HUES64 (cell line): ENCODE measurements at regions not wholly inside any gene's neighbourhood (a gene's known extent, or its start where the extent isn't known, plus 50 kb on each side); places are given as distances from the start of the nearest gene placed in this dataset.

Source experiments
- H3K27ac ChIP-seq: 2 replicates; pipeline ENCODE4 v1.7.0; 2013; ENCODE audit warnings: low read depth, low read length, inconsistent platforms
- H3K27me3 ChIP-seq: 2 replicates; pipeline ENCODE4 v1.6.1; 2013; ENCODE audit warnings: mild to moderate bottlenecking, low read length; ENCODE audit not compliant: insufficient read depth
- H3K36me3 ChIP-seq: 2 replicates; pipeline ENCODE4 v1.6.1; 2013; ENCODE audit warnings: mild to moderate bottlenecking, low read length; ENCODE audit not compliant: insufficient read depth
- H3K4me1 ChIP-seq: 2 replicates; pipeline ENCODE4 v1.6.1; 2013; ENCODE audit warnings: mild to moderate bottlenecking, low read length, moderate library complexity; ENCODE audit not compliant: insufficient read depth
- H3K4me3 ChIP-seq: 2 replicates; pipeline ENCODE4 v1.5.1; 2013; ENCODE audit warnings: mild to moderate bottlenecking, low read length, moderate library complexity
- H3K9ac ChIP-seq: 2 replicates; pipeline ENCODE4 v1.6.1; 2013; ENCODE audit warnings: mild to moderate bottlenecking, low read depth, low read length
- H3K9me3 ChIP-seq: 2 replicates; pipeline ENCODE4 v1.6.1; 2013; ENCODE audit warnings: low read depth, low read length; ENCODE audit not compliant: insufficient read depth
- WGBS: fragments of 150-250, 120-280 bp; methylation state at CpG from one replicate; pipeline ENCODE4 v1.1.7; 2013; ENCODE audit warnings: missing lambda C conversion rate; 5-methylcytosine and 5-hydroxymethylcytosine counted together

- H3K27me3 ChIP-seq, result no peaks in the 10 kb centered on the region
- no peak overlapping the region for H3K9ac ChIP-seq
- H3K4me3 ChIP-seq, result no peak overlapping the region
- H3K27ac ChIP-seq, result no peak overlapping the region
- WGBS, result 95% methylated on average over 1 of the region's 1 CpG
- no peaks in the 10 kb centered on the region for H3K4me1 ChIP-seq
- H3K36me3 ChIP-seq, result no peaks in the 10 kb centered on the region
- no peaks in the 10 kb centered on the region for H3K9me3 ChIP-seq
These were observed 543.9 kb downstream of the PRR16 start for GRCh38 chr5:121008041-121008440.

DNA sequence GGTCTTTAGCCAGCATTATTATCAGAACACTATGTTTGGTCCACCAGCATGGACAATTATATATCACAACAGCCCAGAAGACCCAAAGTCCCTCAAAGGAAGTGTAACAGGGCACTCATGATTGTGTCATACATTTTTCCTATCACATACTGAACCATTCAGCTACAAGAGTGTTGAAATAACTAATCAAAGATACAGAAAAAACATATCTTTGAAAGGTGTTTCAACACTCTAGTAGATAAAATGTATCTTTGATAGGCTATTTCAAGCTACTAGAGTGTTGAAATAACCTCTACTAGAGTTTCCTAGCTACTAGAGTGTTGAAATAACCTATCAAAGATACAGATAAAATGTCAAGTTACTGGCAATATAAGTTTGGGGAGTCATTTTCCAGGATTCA is 545.0 kb downstream of the PRR16 start:
- H3K4me3 ChIP-seq, result no peak overlapping the region
- no peaks in the 10 kb centered on the region for H3K36me3 ChIP-seq
- no peaks in the 10 kb centered on the region for H3K9me3 ChIP-seq
- no peaks in the 10 kb centered on the region for H3K4me1 ChIP-seq
- H3K27ac ChIP-seq, result no peak overlapping the region
- H3K27me3 ChIP-seq, result no peaks in the 10 kb centered on the region
- H3K9ac ChIP-seq, result no peak overlapping the region

GRCh38 chr5:121018004-121018403 is 553.9 kb downstream of the PRR16 start:
- H3K4me1 ChIP-seq, result no peaks in the 10 kb centered on the region; the same call in 1 of the 2 replicates
- H3K9me3 ChIP-seq, result no peaks in the 10 kb centered on the region
- WGBS, result 97% methylated on average over 2 of the region's 5 CpGs
- no peaks in the 10 kb centered on the region for H3K36me3 ChIP-seq
- no peak overlapping the region for H3K27ac ChIP-seq
- no peak overlapping the region for H3K4me3 ChIP-seq
- no peak overlapping the region for H3K9ac ChIP-seq
- H3K27me3 ChIP-seq, result no peaks in the 10 kb centered on the region

- Histone ChIP-seq H3K4me1 (no peaks in the 10 kb centered on the region; the same call in 1 of the 2 replicates), H3K4me3 (no peak overlapping the region), H3K36me3 (no peaks in the 10 kb centered on the region), H3K27ac (no peak overlapping the region), H3K9me3 (no peaks in the 10 kb centered on the region), H3K27me3 (no peaks in the 10 kb centered on the region), H3K9ac (no peak overlapping the region)
These were observed 555.0 kb downstream of the PRR16 start for GRCh38 chr5:121019106-121019505.

DNA sequence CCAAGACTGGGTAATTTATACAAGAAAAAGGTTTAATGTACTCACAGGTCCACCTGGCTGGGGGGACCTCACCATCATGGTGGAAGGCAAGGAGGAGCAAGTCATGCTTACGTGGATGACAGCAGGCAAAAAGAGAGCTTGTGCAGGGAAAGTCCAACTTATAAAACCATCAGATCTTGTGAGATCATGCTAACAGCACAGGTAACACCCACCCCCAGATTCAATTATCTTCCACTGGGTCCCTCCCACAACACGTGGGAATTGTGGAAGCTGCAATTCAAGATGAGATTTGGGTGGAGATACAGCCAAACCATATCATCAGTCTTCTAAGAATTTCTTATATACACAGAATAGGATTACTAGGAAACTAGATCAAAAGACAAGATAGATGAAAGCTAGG is 555.6 kb downstream of the PRR16 start:
- Histone ChIP-seq H3K27ac (no peak overlapping the region), H3K9ac (no peak overlapping the region), H3K4me3 (no peak overlapping the region), H3K9me3 (no peaks in the 10 kb centered on the region), H3K27me3 (no peaks in the 10 kb centered on the region), H3K4me1 (no peaks in the 10 kb centered on the region; the same call in 1 of the 2 replicates), H3K36me3 (no peaks in the 10 kb centered on the region)
- 96% methylated on average over 2 of the region's 2 CpGs for WGBS

DNA sequence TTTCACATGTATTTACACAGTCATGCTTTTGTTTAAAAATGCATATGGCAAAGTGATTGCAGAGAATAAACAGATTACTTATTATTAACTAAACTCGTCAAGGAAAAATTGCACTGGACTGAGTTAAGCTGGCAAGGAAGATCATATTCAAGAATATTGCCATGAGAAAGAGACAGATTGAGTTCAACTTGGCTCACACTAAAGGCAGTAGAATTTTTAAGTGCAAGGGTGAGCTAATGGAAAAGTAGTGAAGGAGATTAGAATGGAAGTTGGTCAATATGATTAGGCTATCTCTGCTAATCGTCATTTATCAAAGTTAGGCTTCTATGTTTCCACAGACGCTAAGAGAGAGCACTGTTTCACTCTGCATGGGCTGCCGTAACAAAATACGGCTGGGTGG is 557.6 kb downstream of the PRR16 start:
- Histone ChIP-seq H3K4me3 (no peak overlapping the region), H3K36me3 (no peaks in the 10 kb centered on the region), H3K4me1 (no peaks in the 10 kb centered on the region; the same call in 1 of the 2 replicates), H3K27me3 (no peaks in the 10 kb centered on the region), H3K27ac (no peak overlapping the region), H3K9ac (no peak overlapping the region), H3K9me3 (no peaks in the 10 kb centered on the region)
- whole genome bisulfite sequencing, result 95% methylated on average over 5 of the region's 5 CpGs

DNA sequence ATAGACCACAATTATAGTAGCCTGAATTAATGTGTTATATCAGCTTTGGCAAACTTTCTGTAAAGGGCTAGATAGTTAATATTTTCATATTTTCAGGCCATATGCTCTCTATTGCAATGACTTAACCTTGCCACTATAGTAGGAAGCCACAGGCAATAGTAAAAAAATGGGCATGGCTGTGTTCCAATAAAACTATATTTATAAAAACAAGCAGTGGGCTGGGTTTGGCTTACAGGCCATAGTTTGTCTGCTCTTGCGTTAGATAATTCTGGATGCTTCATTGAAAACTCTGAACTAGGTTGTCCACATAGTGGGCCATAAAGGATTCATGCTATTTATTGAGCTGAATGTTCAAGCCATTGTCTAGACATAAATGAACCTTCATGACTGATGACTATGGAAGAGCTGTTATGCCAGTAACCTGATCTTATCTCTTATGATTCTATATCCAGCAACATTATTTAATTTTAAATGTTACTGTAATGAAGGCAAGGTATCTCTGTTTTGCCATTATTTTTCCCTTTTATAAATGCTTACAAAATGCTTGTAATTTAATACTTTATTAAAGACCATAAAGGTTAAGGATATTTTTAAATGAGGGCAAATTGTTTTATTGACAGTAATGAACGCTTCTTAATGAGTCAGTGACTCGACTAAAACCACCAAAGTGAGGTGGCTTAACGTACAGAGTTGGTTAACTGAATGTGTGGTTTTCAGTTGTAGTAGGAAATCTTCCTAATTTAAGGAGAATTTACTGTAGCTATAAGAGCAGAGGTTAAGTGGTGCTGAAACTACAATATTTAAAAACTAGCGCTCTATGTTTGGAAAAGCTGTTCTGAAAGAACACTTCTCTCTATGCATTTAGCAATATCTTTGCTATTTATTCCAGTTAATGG is 560.6 kb downstream of the PRR16 start:
- Histone ChIP-seq H3K9ac (no peak overlapping the region), H3K36me3 (no peaks in the 10 kb centered on the region), H3K9me3 (no peaks in the 10 kb centered on the region), H3K4me1 (no peaks in the 10 kb centered on the region), H3K27me3 (no peaks in the 10 kb centered on the region), H3K27ac (no peak overlapping the region), H3K4me3 (no peak overlapping the region)
- 90% methylated on average over 4 of the region's 5 CpGs for WGBS

GRCh38 chr5:121025671-121026070 is 561.6 kb downstream of the PRR16 start:
- no peak overlapping the region for H3K4me3 ChIP-seq
- no peak overlapping the region for H3K9ac ChIP-seq

GRCh38 chr5:121027636-121028035 is 563.5 kb downstream of the PRR16 start:
- WGBS, result 96% methylated on average over 2 of the region's 3 CpGs

More at GRCh38 chr5:121025671-121026070, 561.6 kb downstream of the PRR16 start:
- Histone ChIP-seq H3K9me3 (no peaks in the 10 kb centered on the region), H3K36me3 (no peaks in the 10 kb centered on the region), H3K4me1 (no peaks in the 10 kb centered on the region), H3K27me3 (no peaks in the 10 kb centered on the region), H3K27ac (no peak overlapping the region)
- WGBS, result 88% methylated on average over 2 of the region's 2 CpGs

GRCh38 chr5:121029536-121030245 is 565.6 kb downstream of the PRR16 start:
- Histone ChIP-seq H3K27ac (no peak overlapping the region), H3K27me3 (no peaks in the 10 kb centered on the region), H3K4me3 (no peak overlapping the region), H3K9me3 (no peaks in the 10 kb centered on the region), H3K4me1 (no peaks in the 10 kb centered on the region), H3K36me3 (no peaks in the 10 kb centered on the region), H3K9ac (no peak overlapping the region)
- WGBS, result 92% methylated on average over 4 of the region's 4 CpGs

More at GRCh38 chr5:121027636-121028035, 563.5 kb downstream of the PRR16 start:
- no peak overlapping the region for H3K4me3 ChIP-seq
- no peaks in the 10 kb centered on the region for H3K27me3 ChIP-seq
- no peaks in the 10 kb centered on the region for H3K9me3 ChIP-seq
- no peaks in the 10 kb centered on the region for H3K4me1 ChIP-seq
- no peak overlapping the region for H3K9ac ChIP-seq
- no peaks in the 10 kb centered on the region for H3K36me3 ChIP-seq
- no peak overlapping the region for H3K27ac ChIP-seq

DNA sequence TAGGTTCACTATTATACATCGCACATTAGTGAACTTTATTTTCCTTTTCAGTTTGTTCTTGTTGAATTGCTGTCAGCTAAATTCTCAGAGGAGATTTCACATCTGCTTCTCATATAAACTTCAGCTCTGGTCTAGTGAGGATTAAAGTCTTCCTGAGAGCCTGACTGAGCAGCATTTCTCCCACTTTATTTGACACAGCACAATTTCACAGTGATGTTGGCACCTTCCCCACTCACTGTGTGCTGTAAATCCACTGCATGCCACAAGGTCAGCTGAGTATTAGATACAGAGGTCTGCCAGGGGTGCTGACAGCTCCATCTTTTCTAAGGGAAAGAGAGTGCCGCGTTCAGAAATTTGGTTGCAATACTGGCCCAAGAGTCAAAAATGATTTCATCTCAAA is 567.4 kb downstream of the PRR16 start:
- Histone ChIP-seq H3K9me3 (no peaks in the 10 kb centered on the region), H3K27ac (no peak overlapping the region), H3K4me3 (no peak overlapping the region), H3K9ac (no peak overlapping the region), H3K4me1 (no peaks in the 10 kb centered on the region), H3K27me3 (no peaks in the 10 kb centered on the region), H3K36me3 (no peaks in the 10 kb centered on the region)
- WGBS, result 94% methylated on average over 3 of the region's 3 CpGs
